IMR-90 (cell line): ENCODE measurements at regions not wholly inside any gene's neighbourhood (a gene's known extent, or its start where the extent isn't known, plus 50 kb on each side); places are given as distances from the start of the nearest gene placed in this dataset.

Experiments
- ATAC-seq: fragments of 200-7000 bp; cut with Tn5 transposase; 2 replicates; pipeline ENCODE4 v1.9.1; 2020; ENCODE audit warnings: low read depth, mild to moderate bottlenecking, moderate library complexity
- BruUV-seq: library from RNA; stranded (reverse); fragments of 400-500 nt; replicated peaks from 2 replicates; lab custom pipeline; 2021; lab: Mats Ljungman, UMichigan
- CTCF ChIA-PET: fragments of 300-600 bp; formaldehyde crosslinking; extraction: SDS; loops from one replicate; lab custom pipeline; 2021; ENCODE audit warnings: antibody characterized with exemption; lab: Yijun Ruan, JAX
- POLR2A ChIA-PET: fragments of 300-600 bp; sonication (Branson Sonifier 250); formaldehyde crosslinking; loops from one replicate; lab custom pipeline; 2022; ENCODE audit warnings: antibody characterized with exemption; ENCODE audit not compliant: unreplicated experiment; lab: Charles Lee
- DNase-seq: peaks from one replicate; pipeline ENCODE4 v3.0.0; 2013
- H2AFZ ChIP-seq: replicated peaks from 2 replicates; pipeline ENCODE3; 2013; ENCODE audit warnings: low read length, mild to moderate bottlenecking; ENCODE audit not compliant: poor library complexity
- H2AK5ac ChIP-seq: 2 replicates; pipeline ENCODE4 v1.6.1; 2013; ENCODE audit warnings: low read depth, low read length, inconsistent platforms
- H2AK9ac ChIP-seq: replicated peaks from 2 replicates; pipeline ENCODE3; 2013; ENCODE audit warnings: mild to moderate bottlenecking, low read depth, low read length, moderate library complexity; ENCODE audit not compliant: poor library complexity
- H2BK120ac ChIP-seq: 2 replicates; pipeline ENCODE4 v1.6.1; 2013; ENCODE audit warnings: low read depth, low read length, inconsistent platforms
- H2BK15ac ChIP-seq: 3 replicates; pipeline ENCODE4 v1.6.1; 2013; ENCODE audit warnings: low read depth, low read length, inconsistent platforms
- H2BK20ac ChIP-seq: 2 replicates; pipeline ENCODE4 v1.6.1; 2013; ENCODE audit warnings: low read depth, mild to moderate bottlenecking, inconsistent platforms, low read length, moderate library complexity
- H2BK5ac ChIP-seq: 2 replicates; pipeline ENCODE4 v1.6.1; 2013; ENCODE audit warnings: mild to moderate bottlenecking, low read depth, low read length, inconsistent platforms; ENCODE audit not compliant: poor library complexity, severe bottlenecking
- H3K14ac ChIP-seq: replicated peaks from 2 replicates; pipeline ENCODE4 v1.6.1; 2013; ENCODE audit warnings: low read depth, low read length, inconsistent platforms
- H3K18ac ChIP-seq: 2 replicates; pipeline ENCODE4 v1.6.1; 2013; ENCODE audit warnings: low read depth, low read length, control low read depth
- H3K23ac ChIP-seq: 2 replicates; pipeline ENCODE4 v1.6.1; 2013; ENCODE audit warnings: low read depth, low read length, inconsistent platforms
- H3K27ac ChIP-seq: 2 replicates; pipeline ENCODE4 v1.5.1; 2013; ENCODE audit warnings: mild to moderate bottlenecking, control low read depth, low read length; ENCODE audit not compliant: insufficient read depth
- H3K27me3 ChIP-seq: 2 replicates; pipeline ENCODE4 v1.6.1; 2013; ENCODE audit warnings: low read length; ENCODE audit not compliant: control insufficient read depth, insufficient read depth
- H3K36me3 ChIP-seq: 2 replicates; pipeline ENCODE4 v1.6.1; 2013; ENCODE audit warnings: low read length, mixed read lengths; ENCODE audit not compliant: control insufficient read depth, insufficient read depth
- H3K4ac ChIP-seq: 2 replicates; pipeline ENCODE4 v1.6.1; 2013; ENCODE audit warnings: low read depth, low read length, inconsistent platforms
- H3K4me1 ChIP-seq: 2 replicates; pipeline ENCODE4 v1.6.1; 2013; ENCODE audit warnings: low read length, mixed read lengths; ENCODE audit not compliant: control insufficient read depth, insufficient read depth
- H3K4me2 ChIP-seq: 2 replicates; pipeline ENCODE4 v1.6.1; 2013; ENCODE audit warnings: low read depth, mild to moderate bottlenecking, control low read depth, low read length, moderate library complexity
- H3K4me3 ChIP-seq: 2 replicates; pipeline ENCODE4 v1.5.1; 2013; ENCODE audit warnings: low read depth, mild to moderate bottlenecking, control low read depth, low read length, moderate library complexity; ENCODE audit not compliant: insufficient read depth
- H3K56ac ChIP-seq: 2 replicates; pipeline ENCODE4 v1.6.1; 2013; ENCODE audit warnings: low read length, inconsistent platforms; ENCODE audit not compliant: insufficient read depth; ENCODE audit errors: extremely low read depth
- H3K79me1 ChIP-seq, 2 experiments: 2 replicates each; pipeline ENCODE4 v1.6.1; 2013; ENCODE audit warnings: low read length in 2 of 2, inconsistent platforms in 1 of 2, low read depth in 1 of 2
- H3K9ac ChIP-seq: 2 replicates; pipeline ENCODE4 v1.6.1; 2013; ENCODE audit warnings: low read depth, low read length, control low read depth
- H3K9me1 ChIP-seq: 2 replicates; pipeline ENCODE4 v1.6.1; 2013; ENCODE audit warnings: low read length, inconsistent platforms; ENCODE audit not compliant: insufficient read depth
- H3K9me3 ChIP-seq: 2 replicates; pipeline ENCODE4 v1.6.1; 2013; ENCODE audit warnings: low read length; ENCODE audit not compliant: control insufficient read depth, insufficient read depth
- H4K20me1 ChIP-seq: 2 replicates; pipeline ENCODE4 v1.6.1; 2013; ENCODE audit warnings: low read length, inconsistent platforms; ENCODE audit not compliant: insufficient read depth
- H4K5ac ChIP-seq: 2 replicates; pipeline ENCODE4 v1.6.1; 2013; ENCODE audit warnings: mild to moderate bottlenecking, low read depth, low read length, control low read depth
- H4K8ac ChIP-seq, 2 experiments: 2 replicates each; pipeline ENCODE4 v1.6.1; 2013; ENCODE audit warnings: low read depth in 2 of 2, low read length in 2 of 2, control low read depth in 1 of 2, inconsistent platforms in 1 of 2
- H4K91ac ChIP-seq: 2 replicates; pipeline ENCODE4 v1.6.1; 2013; ENCODE audit warnings: low read depth, low read length, inconsistent platforms; ENCODE audit not compliant: insufficient read depth
- BHLHE40 ChIP-seq: fragments of 150-350 bp; IDR thresholded peaks from 2 replicates; pipeline ENCODE4 v1.6.1; 2016; ENCODE audit warnings: mild to moderate bottlenecking, low read depth, low read length
- FOS ChIP-seq: fragments of 150-350 bp; IDR thresholded peaks from 2 replicates; pipeline ENCODE4 v1.6.1; 2016; ENCODE audit warnings: low read depth, low read length
- POLR2A ChIP-seq: IDR thresholded peaks from 2 replicates; pipeline ENCODE4 v1.6.1; 2012; ENCODE audit warnings: mild to moderate bottlenecking, low read depth, low read length
- WGBS, 2 experiments: methylation state at CpG; one replicate each; pipeline versions ENCODE4 v1.1.5 to v1.1.7; 2013; ENCODE audit warnings: missing lambda C conversion rate in 2 of 2; ENCODE audit not compliant: insufficient read length in 1 of 2; ENCODE audit errors: extremely low coverage in 2 of 2; 5-methylcytosine and 5-hydroxymethylcytosine counted together
- dilution Hi-C: fragments of 300-500 bp; cut with HindIII; formaldehyde crosslinking; loops from one replicate; pipeline ENCODE4 v1.14.3; 2018; ENCODE audit warnings: low sequenced_read_pairs; ENCODE audit not compliant: unreplicated experiment
- in situ Hi-C: fragments of 300-500 bp; cut with MboI; formaldehyde crosslinking; loops from 3 replicates; pipeline ENCODE4 v1.14.3; 2019; ENCODE audit warnings: low sequenced_read_pairs, inconsistent platforms, mixed read lengths
- intact Hi-C: fragments of 100-400 bp; cut with micrococcal nuclease; formaldehyde crosslinking; loops from 2 replicates; pipeline ENCODE4 v1.10.0; 2022

GRCh38 chr1:19559641-19560040, 74.3 kb upstream of the CAPZB start:
- no peaks in the 10 kb centered on the region for H3K36me3 ChIP-seq
- H3K79me1 ChIP-seq: no peaks in the 10 kb centered on the region
- H3K9me3 ChIP-seq: no peaks in the 10 kb centered on the region
- no peak overlapping the region for H4K5ac ChIP-seq
- intact Hi-C loops: loop anchor here (5.0 kb wide), 1 partner anchor 47 kb away; no protein-coding TSS in a partner anchor
- H3K4ac ChIP-seq: no peak overlapping the region
- no peak overlapping the region for H3K23ac ChIP-seq
- H2AFZ ChIP-seq: no peak overlapping the region
- H3K4me2 ChIP-seq: no peak overlapping the region
- 0 out of 2 replicates have a peak, but pooled peaks cover 2% of the 10 kb centered on the region for H3K9me1 ChIP-seq
- no peak overlapping the region for H3K56ac ChIP-seq
- no peak overlapping the region; a peak in 1 of 4 replicates for H4K8ac ChIP-seq
- no CpG with 5 or more reads among the region's 2 CpGs for WGBS, 2 experiments
- no peak overlapping the region for H2AK5ac ChIP-seq
- no peak overlapping the region for H2BK120ac ChIP-seq
- H3K14ac ChIP-seq: no peak overlapping the region
- H4K20me1 ChIP-seq: no peaks in the 10 kb centered on the region
- H3K4me1 ChIP-seq: peaks cover 5% of the 10 kb centered on the region; the same call in 1 of the 2 replicates
- no peak overlapping the region for H2BK20ac ChIP-seq
- no peak overlapping the region for H4K91ac ChIP-seq
- H3K18ac ChIP-seq: no peak overlapping the region
- ChIA-PET CTCF (no interaction called here), POLR2A (no interaction called here)
- H3K27ac ChIP-seq: no peak overlapping the region
- dilution Hi-C loops: no loop called here
- BruUV-seq: no TSS peak
- no peak overlapping the region for H2BK15ac ChIP-seq
- TF ChIP-seq FOS (peak; percentile 64), BHLHE40 (no peak), POLR2A (no peak)
- no peak overlapping the region for H2AK9ac ChIP-seq
- no peak overlapping the region for H2BK5ac ChIP-seq
- H3K9ac ChIP-seq: no peak overlapping the region
- no peaks in the 10 kb centered on the region for H3K27me3 ChIP-seq
- H3K4me3 ChIP-seq: no peak overlapping the region
- peak; percentile 82 for DNase-seq
- ATAC-seq: peak; percentile 68
- in situ Hi-C loops: no loop called here
